ENCODE measurements at regions not wholly inside any gene's neighbourhood (a gene's known extent, or its start where the extent isn't known, plus 50 kb on each side); places are given as distances from the start of the nearest gene placed in this dataset.

DNA sequence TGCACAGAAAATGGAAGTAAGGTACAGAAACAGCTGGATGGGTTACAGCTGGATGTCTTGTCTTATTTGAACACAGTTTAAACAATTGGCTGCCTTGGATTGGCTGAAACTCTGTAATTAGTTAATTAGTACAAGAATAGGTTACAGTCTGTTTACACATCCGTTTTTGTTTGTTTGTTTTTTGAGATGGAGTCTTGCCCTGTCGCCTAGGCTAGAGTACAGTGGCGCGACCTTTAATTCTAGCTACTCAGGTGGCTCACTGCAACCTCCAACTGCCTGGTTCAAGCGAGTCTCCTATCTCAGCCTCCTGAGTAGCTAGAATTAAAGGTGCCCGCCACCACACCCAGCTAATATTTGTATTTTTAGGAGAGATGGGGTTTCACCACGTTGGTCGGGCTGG, 368.7 kb upstream of the KLF4 start:
- TF ChIP-seq, protein P1, sequence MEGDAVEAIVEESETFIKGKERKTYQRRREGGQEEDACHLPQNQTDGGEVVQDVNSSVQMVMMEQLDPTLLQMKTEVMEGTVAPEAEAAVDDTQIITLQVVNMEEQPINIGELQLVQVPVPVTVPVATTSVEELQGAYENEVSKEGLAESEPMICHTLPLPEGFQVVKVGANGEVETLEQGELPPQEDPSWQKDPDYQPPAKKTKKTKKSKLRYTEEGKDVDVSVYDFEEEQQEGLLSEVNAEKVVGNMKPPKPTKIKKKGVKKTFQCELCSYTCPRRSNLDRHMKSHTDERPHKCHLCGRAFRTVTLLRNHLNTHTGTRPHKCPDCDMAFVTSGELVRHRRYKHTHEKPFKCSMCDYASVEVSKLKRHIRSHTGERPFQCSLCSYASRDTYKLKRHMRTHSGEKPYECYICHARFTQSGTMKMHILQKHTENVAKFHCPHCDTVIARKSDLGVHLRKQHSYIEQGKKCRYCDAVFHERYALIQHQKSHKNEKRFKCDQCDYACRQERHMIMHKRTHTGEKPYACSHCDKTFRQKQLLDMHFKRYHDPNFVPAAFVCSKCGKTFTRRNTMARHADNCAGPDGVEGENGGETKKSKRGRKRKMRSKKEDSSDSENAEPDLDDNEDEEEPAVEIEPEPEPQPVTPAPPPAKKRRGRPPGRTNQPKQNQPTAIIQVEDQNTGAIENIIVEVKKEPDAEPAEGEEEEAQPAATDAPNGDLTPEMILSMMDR (IDR thresholded peaks at IDR 0.05), result no peak
- no peak for TF ChIP-seq POLR2A (IDR thresholded peaks at IDR 0.05)
